MCF 10A (cell line): ENCODE measurements at regions not wholly inside any gene's neighbourhood (a gene's known extent, or its start where the extent isn't known, plus 50 kb on each side); places are given as distances from the start of the nearest gene placed in this dataset.

ENCODE experiments used
- BruUV-seq: library from RNA; stranded (reverse); fragments of 400-500 nt; replicated peaks from 2 replicates; lab custom pipeline; 2021; lab: Mats Ljungman, UMichigan
- CTCF ChIA-PET: fragments of 300-600 bp; sonication (Branson Sonifier 250); formaldehyde crosslinking; extraction: SDS; loops from one replicate; lab custom pipeline; 2021; ENCODE audit warnings: antibody characterized with exemption, inconsistent platforms; lab: Yijun Ruan, JAX
- POLR2A ChIA-PET: fragments of 300-600, 350-650 bp; sonication (Branson Sonifier 250); formaldehyde crosslinking; extraction: SDS; loops from one replicate; lab custom pipeline; 2020; ENCODE audit warnings: antibody characterized with exemption, inconsistent platforms; lab: Yijun Ruan, JAX
- DNase-seq: peaks from one replicate; pipeline ENCODE4 v3.0.0-alpha.2; 2018; ENCODE audit not compliant: unreplicated experiment
- H3K27ac Mint-ChIP-seq: one replicate; pipeline ENCODE4 v1.8.0; 2022; ENCODE audit warnings: mild to moderate bottlenecking, low read depth, mixed read lengths; ENCODE audit not compliant: unreplicated experiment
- H3K27me3 Mint-ChIP-seq: one replicate; pipeline ENCODE4 v1.8.0; 2022; ENCODE audit warnings: mixed read lengths; ENCODE audit not compliant: insufficient read depth, unreplicated experiment
- H3K36me3 Mint-ChIP-seq: one replicate; pipeline ENCODE4 v1.8.0; 2022; ENCODE audit warnings: mild to moderate bottlenecking, moderate library complexity, mixed read lengths; ENCODE audit not compliant: insufficient read depth, unreplicated experiment
- H3K4me1 Mint-ChIP-seq: one replicate; pipeline ENCODE4 v1.8.0; 2022; ENCODE audit warnings: mixed read lengths; ENCODE audit not compliant: insufficient read depth, unreplicated experiment
- H3K4me3 Mint-ChIP-seq: one replicate; pipeline ENCODE4 v1.8.0; 2022; ENCODE audit warnings: mild to moderate bottlenecking, moderate library complexity, mixed read lengths; ENCODE audit not compliant: unreplicated experiment
- H3K9me3 Mint-ChIP-seq: one replicate; pipeline ENCODE4 v1.8.0; 2022; ENCODE audit warnings: mixed read lengths; ENCODE audit not compliant: unreplicated experiment
- intact Hi-C: fragments of 100-400 bp; cut with micrococcal nuclease; formaldehyde crosslinking; loops from 2 replicates; pipeline ENCODE4 v1.14.1; 2022
- TF ChIP-seq, protein P1 (sequence below): fragments of 200-600 bp; IDR thresholded peaks from one replicate; pipeline ENCODE4 v1.8.0; 2022; ENCODE audit warnings: antibody characterized with exemption, mild to moderate bottlenecking; ENCODE audit not compliant: unreplicated experiment

DNA sequence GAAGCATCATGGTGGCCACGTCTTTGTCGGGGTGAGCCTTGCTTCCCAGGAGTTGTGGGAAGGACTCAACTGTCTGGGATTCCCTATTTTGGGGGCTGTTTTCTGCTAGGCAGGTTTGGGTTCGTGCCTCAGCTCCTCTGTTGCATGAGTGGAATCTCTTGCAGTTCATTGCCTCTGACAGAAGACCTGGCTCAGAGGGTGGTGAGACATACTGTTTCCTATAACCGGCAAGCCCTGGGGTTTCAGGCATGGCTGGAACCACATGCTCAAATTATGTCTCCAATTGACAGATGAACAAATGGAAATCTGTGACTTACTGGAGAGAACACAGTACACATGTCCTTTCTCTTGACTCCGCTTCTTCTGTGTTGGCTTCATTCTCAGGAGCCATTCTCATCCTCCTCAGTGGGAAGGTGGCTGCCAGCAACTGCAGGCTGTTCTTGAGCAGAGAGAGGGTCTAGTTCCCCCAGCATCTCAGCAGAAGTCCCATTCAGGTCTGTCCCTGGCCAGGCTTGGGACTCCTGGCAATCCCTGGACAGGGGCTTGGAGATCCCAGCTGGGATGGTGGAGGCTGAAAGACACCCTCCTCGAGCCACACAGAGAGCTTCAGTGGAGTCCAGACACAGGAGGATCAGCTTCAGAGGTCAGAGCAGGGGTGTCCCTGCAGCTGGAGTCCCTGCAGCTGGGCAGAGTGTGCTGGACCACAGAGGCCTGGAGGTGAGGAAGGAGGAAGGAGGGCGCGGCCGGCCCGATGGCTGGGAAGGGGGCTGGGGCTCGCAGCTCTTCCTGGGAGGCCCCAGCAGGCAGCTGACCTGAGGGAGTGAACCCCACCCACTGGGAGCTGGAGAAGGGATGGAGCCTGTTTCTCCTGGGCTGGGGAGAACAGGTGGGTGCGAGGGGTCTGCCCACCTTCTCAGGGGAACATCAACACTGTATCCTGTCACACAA, 97.6 kb downstream of the LSM3 start:
- Mint-ChIP-seq H3K9me3 (no peaks in the 10 kb centered on the region), H3K4me1 (no peaks in the 10 kb centered on the region), H3K27me3 (no peaks in the 10 kb centered on the region), H3K36me3 (no peaks in the 10 kb centered on the region), H3K4me3 (no peak overlapping the region), H3K27ac (no peak overlapping the region)
- no peak for DNase-seq
- no TSS peak for BruUV-seq
- CTCF ChIA-PET: interaction anchor here (0.6 to 2.5 kb wide), 4 partner anchors 15 to 200 kb away, joined by 3 to 13 read pairs (median 6); no protein-coding TSS in a partner anchor
- POLR2A ChIA-PET: interaction anchor here (0.5 kb wide), 1 partner anchor 66 kb away, joined by 3 read pairs; no protein-coding TSS in a partner anchor
- intact Hi-C loops: no loop called here
- TF ChIP-seq, protein P1, sequence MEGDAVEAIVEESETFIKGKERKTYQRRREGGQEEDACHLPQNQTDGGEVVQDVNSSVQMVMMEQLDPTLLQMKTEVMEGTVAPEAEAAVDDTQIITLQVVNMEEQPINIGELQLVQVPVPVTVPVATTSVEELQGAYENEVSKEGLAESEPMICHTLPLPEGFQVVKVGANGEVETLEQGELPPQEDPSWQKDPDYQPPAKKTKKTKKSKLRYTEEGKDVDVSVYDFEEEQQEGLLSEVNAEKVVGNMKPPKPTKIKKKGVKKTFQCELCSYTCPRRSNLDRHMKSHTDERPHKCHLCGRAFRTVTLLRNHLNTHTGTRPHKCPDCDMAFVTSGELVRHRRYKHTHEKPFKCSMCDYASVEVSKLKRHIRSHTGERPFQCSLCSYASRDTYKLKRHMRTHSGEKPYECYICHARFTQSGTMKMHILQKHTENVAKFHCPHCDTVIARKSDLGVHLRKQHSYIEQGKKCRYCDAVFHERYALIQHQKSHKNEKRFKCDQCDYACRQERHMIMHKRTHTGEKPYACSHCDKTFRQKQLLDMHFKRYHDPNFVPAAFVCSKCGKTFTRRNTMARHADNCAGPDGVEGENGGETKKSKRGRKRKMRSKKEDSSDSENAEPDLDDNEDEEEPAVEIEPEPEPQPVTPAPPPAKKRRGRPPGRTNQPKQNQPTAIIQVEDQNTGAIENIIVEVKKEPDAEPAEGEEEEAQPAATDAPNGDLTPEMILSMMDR: peak; percentile 5

DNA sequence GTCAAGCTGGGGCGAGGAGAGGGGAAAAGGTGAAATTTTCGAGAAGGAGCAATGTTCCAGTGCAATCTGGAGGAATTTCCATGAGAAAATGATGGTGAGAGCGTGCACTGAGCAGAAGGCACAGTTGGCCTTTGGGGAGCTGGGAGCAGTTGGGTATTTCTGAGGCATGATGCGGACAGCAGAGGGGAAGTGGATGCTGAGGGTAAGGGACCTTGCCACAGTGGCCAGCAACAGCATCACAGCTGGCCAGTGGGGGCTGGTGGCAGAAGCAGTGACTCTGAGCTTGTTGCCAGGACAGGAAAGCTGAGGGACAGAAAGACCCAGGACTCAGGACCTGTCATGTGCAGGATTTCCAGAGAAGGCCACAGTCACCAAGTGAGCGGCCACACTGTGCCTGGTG, 98.9 kb downstream of the LSM3 start:
- no peak for DNase-seq
- Mint-ChIP-seq H3K27me3 (no peaks in the 10 kb centered on the region), H3K36me3 (no peaks in the 10 kb centered on the region), H3K27ac (no peak overlapping the region), H3K9me3 (no peaks in the 10 kb centered on the region), H3K4me1 (no peaks in the 10 kb centered on the region), H3K4me3 (no peak overlapping the region)
- ChIA-PET POLR2A (interaction anchor here (0.7 kb wide), 1 partner anchor 23 kb away, joined by 3 read pairs; no protein-coding TSS in a partner anchor), CTCF (interaction anchor here (0.6 to 2.5 kb wide), 4 partner anchors 16 to 184 kb away, joined by 3 to 13 read pairs (median 6); no protein-coding TSS in a partner anchor)
- intact Hi-C loops: no loop called here
- BruUV-seq: no TSS peak
- TF ChIP-seq, protein P1: no peak

DNA sequence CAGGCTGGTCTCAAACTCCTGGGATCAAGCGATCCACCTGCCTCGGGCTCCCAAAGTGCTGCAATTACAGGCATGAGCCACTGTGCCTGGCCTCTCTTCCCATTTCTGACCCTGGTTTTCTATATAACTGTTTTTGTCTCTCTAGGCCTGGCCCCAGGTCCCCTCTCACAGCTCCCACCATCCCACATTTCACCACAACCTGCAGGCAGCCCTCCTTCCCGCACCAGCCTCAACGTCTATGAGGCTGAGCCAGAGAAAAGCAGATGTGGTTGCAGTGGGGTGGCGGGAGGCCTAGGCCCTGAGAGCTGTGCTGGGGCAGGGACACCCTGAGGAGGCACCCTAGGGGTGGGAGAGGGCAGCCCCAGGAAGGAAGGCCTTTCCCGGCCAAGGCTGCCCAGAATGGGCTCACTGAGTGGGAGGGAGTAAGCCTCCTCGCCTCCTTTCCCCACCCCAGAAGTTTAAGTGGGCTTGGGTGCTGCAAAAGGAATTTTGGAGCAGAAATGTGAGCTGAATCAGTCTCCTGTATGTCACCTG, 99.7 kb downstream of the LSM3 start:
- BruUV-seq: no TSS peak
- no peak for DNase-seq
- Mint-ChIP-seq H3K4me3 (no peak overlapping the region), H3K27ac (no peak overlapping the region), H3K36me3 (no peaks in the 10 kb centered on the region), H3K4me1 (no peaks in the 10 kb centered on the region), H3K9me3 (no peaks in the 10 kb centered on the region), H3K27me3 (no peaks in the 10 kb centered on the region)
- POLR2A ChIA-PET: no interaction called here
- TF ChIP-seq, protein P1: no peak
- CTCF ChIA-PET: interaction anchor here (2.5 kb wide), 1 partner anchor 17 kb away, joined by 13 read pairs; no protein-coding TSS in a partner anchor
- intact Hi-C loops: no loop called here
